Heart left ventricle (tissue), 16 donors: ENCODE measurements at regions not wholly inside any gene's neighbourhood (a gene's known extent, or its start where the extent isn't known, plus 50 kb on each side); places are given as distances from the start of the nearest gene placed in this dataset.
A peak's percentile ranks its signal among the peaks of the same experiment; 100 is the strongest.

Source experiments
- ATAC-seq, 4 donors: fragments of 200-7000 bp; cut with Tn5 transposase; one replicate each; pipeline ENCODE4 v1.9.1; 2020 to 2022; ENCODE audit warnings: moderate library complexity in 4 of 4, mild to moderate bottlenecking in 3 of 4, moderate number of reproducible peaks in 1 of 4
- DNase-seq, 5 donors: peaks; one replicate each; pipeline ENCODE4 v3.0.0-alpha.2; 2020
- H3K27ac ChIP-seq, 12 donors: fragments of 200-600 bp; sonication (generic) in 4 of 12; one replicate each; pipeline versions ENCODE4 v1.5.0 to v1.8.0; 2016 to 2022; ENCODE audit warnings: mild to moderate bottlenecking in 2 of 12
- H3K27me3 ChIP-seq, 9 donors: fragments of 200-600 bp; sonication (generic) in 2 of 9; one replicate each; pipeline versions ENCODE4 v1.5.1 to v1.8.0; 2016 to 2022; ENCODE audit warnings: mild to moderate bottlenecking in 3 of 9
- H3K36me3 ChIP-seq, 9 donors: fragments of 200-600 bp; sonication (generic) in 2 of 9; one replicate each; pipeline versions ENCODE4 v1.5.0 to v1.8.0; 2018 to 2022; ENCODE audit warnings: mild to moderate bottlenecking in 2 of 9
- H3K4me1 ChIP-seq, 12 donors: fragments of 200-600 bp; sonication (generic) in 4 of 12; one replicate each; pipeline versions ENCODE4 v1.5.0 to v1.8.0; 2016 to 2022; ENCODE audit warnings: mild to moderate bottlenecking in 3 of 12
- H3K4me3 ChIP-seq, 12 donors: fragments of 200-600 bp; sonication (generic) in 4 of 12; one replicate each; pipeline versions ENCODE4 v1.5.0 to v1.8.0; 2017 to 2022; ENCODE audit warnings: mild to moderate bottlenecking in 9 of 12, moderate library complexity in 4 of 12
- H3K9me3 ChIP-seq, 12 donors: fragments of 200-600 bp; sonication (generic) in 4 of 12; one replicate each; pipeline versions ENCODE4 v1.5.0 to v1.8.0; 2016 to 2022; ENCODE audit warnings: mild to moderate bottlenecking in 1 of 12
- POLR2A ChIP-seq, 2 donors: fragments of 450-650 bp; IDR thresholded peaks; one replicate each; pipeline ENCODE4 v1.6.1; 2017; ENCODE audit warnings: antibody characterized with exemption in 2 of 2, mild to moderate bottlenecking in 2 of 2, moderate library complexity in 2 of 2
- WGBS, 4 donors: extraction: QIAGEN DNeasy Blood & Tissue Kit in 2 of 4; methylation state at CpG; one replicate each; pipeline versions ENCODE4 v1.1.5 to v1.1.7; 2013 to 2018; 5-methylcytosine and 5-hydroxymethylcytosine counted together
- intact Hi-C, 10 donors: fragments of 100-400 bp; cut with DNase I; formaldehyde crosslinking; loops; one replicate each; pipeline versions ENCODE4 v1.11.1 to v1.14.2; 2022
- TF ChIP-seq, protein P1 (sequence below), 12 donors: fragments of 200-600 bp; sonication (generic) in 4 of 12; IDR thresholded peaks; one replicate each; pipeline versions ENCODE4 v1.5.0 to v1.8.0; 2018 to 2022; ENCODE audit warnings: antibody characterized with exemption in 12 of 12, mild to moderate bottlenecking in 5 of 12
- donor health status: ischemic (EF 13 %, LVEDD 7.1; RV severe dilation, severe dysfunction).
- donor health status: healthy with polysubstance abuse.
- donor health status: DM: no; HTN: yes; CAD: no.
- donor health status: DM: no; HTN: no; CAD: no.
- donor health status: ischemic (EF 25% LVEDD 6.9; RV normal size, moderate dysfunction).
- donor health status: ischemic (EF 25% LVEDD 5.7; RV mildly dilated, moderate dysfunction).
- donor health status: healthy.
- donor health status: DM: yes; HTN: yes; CAD: no.
- donor health status: ischemic (EF 35%, LVEDD 5.7; RV mildly dilated, moderate dysfunction).
- donor health status: nonischemic (EF 11% LVEDD 7.7; RV severe dilation, severe dysfunction).
- donor health status: DM: yes; HTN: yes; CAD: no.
- donor health status: PGD.
- donor health status: ischemic (EF 29% LVEDD 5.4; RV normal size, mild dysfunction).
- donor health status: nonischemic (EF 23%, LVEDD 6.1; RV moderate dilation, normal function).

DNA sequence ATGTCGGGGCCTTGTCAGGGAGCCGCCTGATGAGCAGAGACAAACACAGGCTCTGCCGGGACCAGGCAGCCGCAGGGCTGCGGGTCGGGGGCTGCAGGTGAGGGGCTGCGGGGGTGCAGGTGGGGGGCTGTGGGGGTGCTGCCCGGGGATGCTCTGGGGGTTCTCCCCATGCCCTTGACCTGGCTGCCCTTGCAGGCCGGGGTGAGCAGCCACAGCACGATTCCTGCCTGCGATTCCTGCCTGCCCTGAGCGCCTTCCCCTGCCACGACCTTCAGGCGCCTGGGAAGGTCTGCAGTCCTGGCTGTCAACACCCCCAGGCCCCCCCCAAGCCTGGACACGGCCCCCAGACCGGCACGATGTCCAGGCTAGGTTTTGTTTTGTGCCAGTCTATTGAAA lies 106.3 kb downstream of the FAM53A start:
- TF ChIP-seq, protein P1, sequence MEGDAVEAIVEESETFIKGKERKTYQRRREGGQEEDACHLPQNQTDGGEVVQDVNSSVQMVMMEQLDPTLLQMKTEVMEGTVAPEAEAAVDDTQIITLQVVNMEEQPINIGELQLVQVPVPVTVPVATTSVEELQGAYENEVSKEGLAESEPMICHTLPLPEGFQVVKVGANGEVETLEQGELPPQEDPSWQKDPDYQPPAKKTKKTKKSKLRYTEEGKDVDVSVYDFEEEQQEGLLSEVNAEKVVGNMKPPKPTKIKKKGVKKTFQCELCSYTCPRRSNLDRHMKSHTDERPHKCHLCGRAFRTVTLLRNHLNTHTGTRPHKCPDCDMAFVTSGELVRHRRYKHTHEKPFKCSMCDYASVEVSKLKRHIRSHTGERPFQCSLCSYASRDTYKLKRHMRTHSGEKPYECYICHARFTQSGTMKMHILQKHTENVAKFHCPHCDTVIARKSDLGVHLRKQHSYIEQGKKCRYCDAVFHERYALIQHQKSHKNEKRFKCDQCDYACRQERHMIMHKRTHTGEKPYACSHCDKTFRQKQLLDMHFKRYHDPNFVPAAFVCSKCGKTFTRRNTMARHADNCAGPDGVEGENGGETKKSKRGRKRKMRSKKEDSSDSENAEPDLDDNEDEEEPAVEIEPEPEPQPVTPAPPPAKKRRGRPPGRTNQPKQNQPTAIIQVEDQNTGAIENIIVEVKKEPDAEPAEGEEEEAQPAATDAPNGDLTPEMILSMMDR (IDR thresholded peaks at IDR 0.05) = no peak
- no peak for TF ChIP-seq POLR2A (IDR thresholded peaks at IDR 0.05)
- H3K27ac ChIP-seq = no peak overlapping the region
- intact Hi-C loops = no loop called here
- WGBS, 4 donors = 42 to 56% (median 45%) methylated on average over 12 to 17 of the region's 17 CpGs
- DNase-seq (peak in 3 of 5 donors; percentile 18 to 51 (median 19)), ATAC-seq (no peak)
- H3K36me3 ChIP-seq = no peaks in the 10 kb centered on the region
- H3K27me3 ChIP-seq = peaks cover 0 to 6% (median 0%) of the 10 kb centered on the region in 9 donors
- H3K4me3 ChIP-seq = peak overlapping the region in 1 of 12 donors; percentile 70
- peaks cover 0 to 28% (median 10%) of the 10 kb centered on the region in 12 donors for H3K4me1 ChIP-seq
- H3K9me3 ChIP-seq = no peaks in the 10 kb centered on the region

DNA sequence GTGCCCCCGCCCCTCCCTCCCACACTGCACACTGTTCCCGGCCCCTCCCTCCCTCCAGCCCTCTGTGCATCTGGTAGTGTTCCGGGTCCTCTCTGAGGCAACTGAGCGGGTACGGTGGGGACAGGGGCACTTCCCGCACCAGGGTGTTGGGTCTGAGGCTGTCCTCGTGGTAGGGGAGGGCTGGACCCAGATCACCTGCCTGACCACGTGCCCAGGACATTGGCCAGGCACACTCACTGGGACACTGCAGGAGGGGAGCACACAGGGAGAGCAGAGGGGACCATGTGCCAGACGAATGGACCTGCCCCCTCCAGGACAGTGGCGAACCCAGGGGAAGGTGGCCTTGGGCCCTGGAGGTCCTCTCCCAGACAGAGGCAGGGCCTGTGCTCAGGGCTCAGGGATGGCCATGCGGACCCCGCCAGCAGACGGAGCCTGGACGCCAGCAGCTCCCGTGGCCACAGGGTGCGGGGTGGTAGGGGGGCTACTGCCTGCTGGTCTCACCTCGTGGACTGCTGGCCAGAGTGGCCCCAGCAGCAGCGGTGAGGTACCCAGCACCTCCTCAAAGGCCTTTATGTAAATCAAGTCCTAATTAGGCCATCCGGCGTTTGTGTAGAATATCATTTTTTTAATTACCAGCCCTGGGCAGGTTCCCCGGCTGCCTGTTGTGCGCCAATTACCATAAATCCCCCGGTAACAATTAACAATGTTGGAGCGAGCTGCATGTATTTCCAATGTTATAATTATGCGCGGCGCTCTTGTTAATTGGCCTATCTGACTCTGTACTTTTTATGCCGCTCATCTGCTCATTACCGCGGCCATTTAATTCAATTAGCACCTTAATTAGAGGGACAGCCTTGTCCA lies 106.9 kb downstream of the FAM53A start:
- TF ChIP-seq POLR2A (IDR thresholded peaks at IDR 0.05) = no peak
- TF ChIP-seq, protein P1 (IDR thresholded peaks at IDR 0.05) = no peak
- Histone ChIP-seq H3K27me3 (peaks cover 0 to 6% (median 0%) of the 10 kb centered on the region in 9 donors), H3K4me1 (peaks cover 0 to 28% (median 10%) of the 10 kb centered on the region in 12 donors), H3K27ac (no peak overlapping the region), H3K4me3 (no peak overlapping the region), H3K36me3 (no peaks in the 10 kb centered on the region), H3K9me3 (no peaks in the 10 kb centered on the region)
- ATAC-seq (no peak), DNase-seq (peak in 3 of 5 donors; percentile 18 to 47 (median 19))
- intact Hi-C loops = no loop called here
- WGBS, 4 donors = 83 to 87% (median 85%) methylated on average over 22 to 30 of the region's 30 CpGs

DNA sequence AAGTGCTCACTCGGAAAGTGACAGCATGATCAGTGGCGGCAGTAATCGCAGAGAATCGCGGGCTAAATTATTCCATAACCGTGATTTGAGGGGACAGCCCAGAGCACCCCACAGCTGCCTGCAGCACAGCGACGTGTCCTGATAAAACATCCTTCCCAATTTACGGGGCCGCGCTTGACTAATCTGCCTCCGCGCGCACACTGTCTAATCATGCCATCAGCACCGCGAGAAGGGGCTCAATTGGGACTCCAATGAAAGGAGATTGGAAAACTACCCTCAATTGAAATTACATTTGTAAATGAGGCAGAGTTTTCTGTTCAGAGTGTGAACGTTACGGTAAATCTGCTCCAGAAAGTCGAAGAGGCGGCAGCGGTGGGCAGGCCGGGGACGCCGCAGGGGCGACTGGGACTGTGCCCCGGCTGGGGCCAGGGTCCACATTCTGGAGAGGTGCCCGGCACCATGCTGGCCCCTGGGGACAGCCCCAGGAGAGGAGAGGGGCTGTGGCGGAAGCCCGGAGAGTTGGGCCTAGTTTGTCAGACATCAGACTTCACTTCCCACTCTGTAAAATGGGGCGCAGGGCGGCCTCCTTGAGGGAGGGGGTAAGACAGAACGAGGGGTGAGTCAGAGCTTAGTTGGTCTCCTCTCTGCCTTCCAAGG lies 107.7 kb downstream of the FAM53A start:
- 90 to 93% (median 93%) methylated on average over 32 of the region's 32 CpGs for WGBS, 4 donors

More for the DNA sequence above, 107.7 kb downstream of the FAM53A start:
- peaks cover 0 to 28% (median 10%) of the 10 kb centered on the region in 12 donors for H3K4me1 ChIP-seq
- peaks cover 0 to 6% (median 0%) of the 10 kb centered on the region in 9 donors for H3K27me3 ChIP-seq
- no peak for TF ChIP-seq POLR2A (IDR thresholded peaks at IDR 0.05)
- TF ChIP-seq, protein P1 (IDR thresholded peaks at IDR 0.05) = no peak
- H3K36me3 ChIP-seq = no peaks in the 10 kb centered on the region
- no peaks in the 10 kb centered on the region for H3K9me3 ChIP-seq
- DNase-seq (peak in 3 of 5 donors; percentile 1 to 55 (median 17)), ATAC-seq (no peak)
- H3K27ac ChIP-seq = no peak overlapping the region
- H3K4me3 ChIP-seq = no peak overlapping the region
- intact Hi-C loops = no loop called here
